ENCODE measurements at regions not wholly inside any gene's neighbourhood (a gene's known extent, or its start where the extent isn't known, plus 50 kb on each side); places are given as distances from the start of the nearest gene placed in this dataset.
"Not testable (repeated sequence)": the region's sequence is repeated elsewhere in the genome, so short reads cannot be mapped to it uniquely, and the experiment has no call there.

GRCh38 chr2:8554296-8554806 is 127.5 kb upstream of the ID2 start:
- H3K27me3 Mint-ChIP-seq = no peaks in the 10 kb centered on the region
- H3K4me3 Mint-ChIP-seq = no peak overlapping the region
- ATAC-seq = no peak
- no peak overlapping the region for H3K27ac Mint-ChIP-seq
- H3K36me3 Mint-ChIP-seq = peaks cover 6% of the 10 kb centered on the region
- peaks cover 18% of the 10 kb centered on the region for H3K4me1 Mint-ChIP-seq
- H3K9me3 Mint-ChIP-seq = peaks cover 4% of the 10 kb centered on the region

- no peak overlapping the region for H3K4me3 Mint-ChIP-seq
- H3K27ac Mint-ChIP-seq = no peak overlapping the region
- H3K27me3 Mint-ChIP-seq = no peaks in the 10 kb centered on the region
- peaks cover 18% of the 10 kb centered on the region for H3K4me1 Mint-ChIP-seq
- no peak for ATAC-seq
- H3K9me3 Mint-ChIP-seq = peaks cover 9% of the 10 kb centered on the region
- peaks cover 6% of the 10 kb centered on the region for H3K36me3 Mint-ChIP-seq
These were observed 126.3 kb upstream of the ID2 start for GRCh38 chr2:8555543-8555942.

DNA sequence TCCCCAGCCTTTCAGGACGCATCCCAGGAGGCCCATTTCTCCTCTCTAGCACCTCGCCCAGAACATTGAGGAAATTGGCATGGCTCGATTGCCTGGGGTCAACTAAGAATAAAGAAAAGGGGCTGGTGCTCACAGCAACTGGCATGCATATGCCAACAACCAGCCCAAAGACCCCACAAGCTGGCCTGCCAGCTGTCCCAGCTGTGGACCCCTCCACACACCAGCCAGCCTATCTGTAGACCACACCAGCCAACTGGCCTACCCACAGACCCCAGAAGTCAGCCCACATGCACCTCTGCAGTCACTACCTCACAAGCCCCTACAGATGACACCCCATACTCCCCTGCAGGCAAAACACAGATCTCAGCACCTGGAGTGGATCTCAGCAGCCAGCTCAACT is 123.8 kb upstream of the ID2 start:
- Mint-ChIP-seq H3K27me3 (no peaks in the 10 kb centered on the region), H3K4me1 (no peaks in the 10 kb centered on the region), H3K4me3 (no peak overlapping the region), H3K36me3 (peaks cover 6% of the 10 kb centered on the region), H3K9me3 (peaks cover 16% of the 10 kb centered on the region), H3K27ac (no peak overlapping the region)
- ATAC-seq = no peak

DNA sequence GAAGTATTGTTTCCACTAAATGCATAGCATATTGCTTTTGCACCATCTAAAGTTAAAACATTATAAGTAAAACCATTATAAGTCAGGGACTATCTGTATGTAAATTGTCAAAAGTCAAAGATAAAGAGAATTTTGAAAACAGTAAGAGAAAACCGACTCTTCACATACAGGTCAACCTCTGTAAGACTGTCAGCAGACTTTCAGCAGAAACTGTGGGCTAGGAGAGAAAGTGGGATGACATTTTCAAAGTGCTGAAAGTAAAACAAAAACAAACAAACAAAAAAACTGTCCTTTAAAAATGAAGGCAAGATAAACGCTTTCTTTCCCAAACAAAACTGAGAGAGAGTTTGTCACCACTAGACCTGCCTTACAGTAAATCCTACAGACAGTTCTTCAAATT is 122.9 kb upstream of the ID2 start:
- H3K36me3 Mint-ChIP-seq = peaks cover 6% of the 10 kb centered on the region
- H3K4me3 Mint-ChIP-seq = no peak overlapping the region
- H3K27me3 Mint-ChIP-seq = no peaks in the 10 kb centered on the region
- H3K27ac Mint-ChIP-seq = no peak overlapping the region
- no peaks in the 10 kb centered on the region for H3K4me1 Mint-ChIP-seq
- no peak for ATAC-seq
- peaks cover 16% of the 10 kb centered on the region for H3K9me3 Mint-ChIP-seq

DNA sequence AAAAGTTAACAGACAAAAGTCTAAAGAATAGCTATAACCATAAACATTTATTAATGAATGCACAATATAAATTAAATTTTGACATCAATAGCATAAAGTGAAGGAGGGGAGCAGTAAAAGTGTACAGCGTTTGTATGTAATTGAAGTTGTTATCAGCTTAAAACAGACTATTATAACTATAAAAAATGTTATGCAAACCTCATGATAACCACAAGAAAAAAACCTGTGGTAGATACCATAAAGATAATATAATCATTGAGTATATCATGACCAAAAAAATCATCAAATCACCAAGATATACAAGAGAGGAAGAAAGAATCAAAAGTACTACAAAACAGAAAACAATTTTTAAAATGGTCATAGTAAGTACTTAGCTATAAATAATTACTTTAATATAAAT is 122.1 kb upstream of the ID2 start:
- Mint-ChIP-seq H3K36me3 (peaks cover 6% of the 10 kb centered on the region), H3K9me3 (peaks cover 16% of the 10 kb centered on the region), H3K27ac (no peak overlapping the region), H3K4me3 (no peak overlapping the region), H3K27me3 (no peaks in the 10 kb centered on the region), H3K4me1 (no peaks in the 10 kb centered on the region)
- ATAC-seq = no peak

DNA sequence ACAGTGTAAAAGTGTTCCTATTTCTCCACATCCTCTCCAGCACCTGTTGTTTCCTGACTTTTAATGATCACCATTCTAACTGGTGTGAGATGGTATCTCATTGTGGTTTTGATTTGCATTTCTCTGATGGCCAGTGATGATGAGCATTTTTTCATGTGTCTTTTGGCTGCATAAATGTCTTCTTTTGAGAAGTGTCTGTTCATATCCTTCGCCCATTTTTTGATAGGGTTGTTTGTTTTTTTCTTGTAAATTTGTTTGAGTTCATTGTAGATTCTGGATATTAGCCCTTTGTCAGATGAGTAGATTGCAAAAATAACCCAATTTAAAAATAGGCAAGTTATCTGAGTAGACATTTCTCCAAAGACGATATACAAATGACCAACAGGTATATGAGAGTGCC is 120.2 kb upstream of the ID2 start:
- H3K36me3 Mint-ChIP-seq, ATAC-seq: not testable (repeated sequence)
- peaks cover 16% of the 10 kb centered on the region for H3K9me3 Mint-ChIP-seq

GRCh38 chr2:8563814-8564474 is 117.9 kb upstream of the ID2 start:
- no peaks in the 10 kb centered on the region for H3K4me1 Mint-ChIP-seq
- no peak for ATAC-seq
- peaks cover 27% of the 10 kb centered on the region for H3K27me3 Mint-ChIP-seq
- H3K27ac Mint-ChIP-seq = no peak overlapping the region
- peaks cover 12% of the 10 kb centered on the region for H3K9me3 Mint-ChIP-seq
- no peak overlapping the region for H3K4me3 Mint-ChIP-seq
- H3K36me3 Mint-ChIP-seq = no peaks in the 10 kb centered on the region

More for the DNA sequence above, 120.2 kb upstream of the ID2 start:
- not testable (repeated sequence) for H3K4me1 Mint-ChIP-seq, H3K27ac Mint-ChIP-seq, H3K4me3 Mint-ChIP-seq
- peaks cover 11% of the 10 kb centered on the region for H3K27me3 Mint-ChIP-seq

DNA sequence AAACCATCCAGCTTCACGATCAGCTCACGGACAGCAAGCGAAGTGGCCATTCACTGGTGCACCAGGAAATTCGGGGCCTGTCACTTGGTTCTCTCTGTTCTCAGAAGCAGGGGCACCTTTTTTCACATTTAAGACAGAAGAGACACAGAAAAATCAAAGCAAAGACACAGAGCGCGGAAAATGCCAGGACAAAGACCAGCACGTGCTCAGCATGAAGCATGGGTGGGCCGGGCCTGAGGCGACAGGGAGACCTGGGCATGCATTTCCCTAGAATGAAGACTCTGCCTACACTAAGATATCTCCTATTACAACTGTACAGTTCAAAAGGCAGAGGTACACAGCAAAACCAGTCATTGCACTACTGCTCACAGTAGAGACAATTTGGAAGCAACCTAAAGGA is 117.4 kb upstream of the ID2 start:
- ATAC-seq = no peak
- Mint-ChIP-seq H3K4me1 (no peaks in the 10 kb centered on the region), H3K9me3 (peaks cover 12% of the 10 kb centered on the region), H3K36me3 (no peaks in the 10 kb centered on the region), H3K4me3 (no peak overlapping the region), H3K27me3 (peaks cover 33% of the 10 kb centered on the region), H3K27ac (no peak overlapping the region)

GRCh38 chr2:8565399-8566154 is 116.3 kb upstream of the ID2 start:
- H3K36me3 Mint-ChIP-seq = no peaks in the 10 kb centered on the region
- no peaks in the 10 kb centered on the region for H3K4me1 Mint-ChIP-seq
- H3K4me3 Mint-ChIP-seq = no peak overlapping the region
- H3K27me3 Mint-ChIP-seq = peaks cover 44% of the 10 kb centered on the region
- no peak overlapping the region for H3K27ac Mint-ChIP-seq
- H3K9me3 Mint-ChIP-seq = peaks cover 7% of the 10 kb centered on the region
- no peak for ATAC-seq

DNA sequence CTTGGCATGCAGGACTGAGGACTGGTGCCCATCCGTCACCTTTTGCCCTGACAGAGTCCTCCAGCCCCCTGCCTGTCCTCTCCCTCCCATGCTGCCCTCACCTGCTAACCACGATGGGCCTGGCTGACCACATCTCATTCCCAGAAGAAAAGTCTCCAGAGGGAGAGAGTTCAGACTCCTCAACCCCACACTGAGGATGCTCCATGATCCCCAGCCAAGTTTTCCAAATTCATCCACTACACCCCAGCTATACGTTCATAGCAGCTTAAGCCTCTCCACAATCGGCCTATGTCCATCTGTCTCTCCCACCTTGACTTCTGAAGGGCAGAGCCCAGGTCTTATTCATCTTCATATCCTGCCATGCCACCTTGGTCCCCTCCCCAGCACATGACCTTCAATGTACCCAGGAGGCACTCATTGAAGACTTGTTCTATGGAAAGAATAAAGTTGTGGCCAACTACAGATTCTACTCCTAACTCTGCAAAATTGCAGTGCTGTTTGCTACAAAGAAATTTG is 115.6 kb upstream of the ID2 start:
- H3K4me3 Mint-ChIP-seq = no peak overlapping the region
- no peak for ATAC-seq
- no peak overlapping the region for H3K27ac Mint-ChIP-seq
- H3K4me1 Mint-ChIP-seq = peaks cover 3% of the 10 kb centered on the region
- H3K36me3 Mint-ChIP-seq = no peaks in the 10 kb centered on the region
- peaks cover 47% of the 10 kb centered on the region for H3K27me3 Mint-ChIP-seq
- H3K9me3 Mint-ChIP-seq = peaks cover 4% of the 10 kb centered on the region

DNA sequence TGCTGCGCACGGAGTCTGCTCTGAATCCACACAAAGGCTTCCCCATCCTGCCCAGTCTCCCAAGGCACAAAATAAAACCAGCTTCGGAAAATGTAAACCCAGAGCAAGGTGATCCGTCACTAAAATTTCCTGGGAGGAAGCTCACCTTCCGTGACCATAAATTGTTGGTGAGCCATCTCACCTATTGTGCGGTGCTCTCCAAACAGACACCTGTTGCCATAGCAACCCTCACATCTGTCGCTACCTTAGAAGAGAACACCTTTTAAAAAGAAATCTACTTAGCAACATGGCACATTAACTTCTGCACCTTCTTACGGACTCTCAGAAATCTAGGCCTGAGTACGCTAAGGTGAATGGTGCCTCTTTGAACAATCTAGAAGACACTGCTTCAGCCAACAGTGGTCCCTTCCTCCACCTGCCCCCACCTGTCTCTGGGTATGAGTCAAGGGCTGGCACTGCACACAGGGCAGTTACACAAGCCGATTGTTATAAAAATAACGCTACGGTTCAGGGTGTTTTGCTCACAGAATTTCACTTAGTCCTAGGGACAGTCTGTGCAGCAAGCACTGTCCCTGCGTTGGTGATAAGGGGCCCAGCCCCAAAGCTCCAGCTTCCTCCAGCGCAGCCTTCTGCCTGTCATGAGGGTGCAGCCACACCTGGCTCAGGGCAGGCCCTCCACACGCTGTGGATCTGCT is 114.9 kb upstream of the ID2 start:
- no peaks in the 10 kb centered on the region for H3K36me3 Mint-ChIP-seq
- peaks cover 51% of the 10 kb centered on the region for H3K27me3 Mint-ChIP-seq
- H3K27ac Mint-ChIP-seq = no peak overlapping the region
- H3K4me3 Mint-ChIP-seq = no peak overlapping the region
- H3K9me3 Mint-ChIP-seq = peaks cover 4% of the 10 kb centered on the region
- H3K4me1 Mint-ChIP-seq = peaks cover 10% of the 10 kb centered on the region
- ATAC-seq = no peak

GRCh38 chr2:8567469-8568260 is 114.2 kb upstream of the ID2 start:
- no peaks in the 10 kb centered on the region for H3K36me3 Mint-ChIP-seq

DNA sequence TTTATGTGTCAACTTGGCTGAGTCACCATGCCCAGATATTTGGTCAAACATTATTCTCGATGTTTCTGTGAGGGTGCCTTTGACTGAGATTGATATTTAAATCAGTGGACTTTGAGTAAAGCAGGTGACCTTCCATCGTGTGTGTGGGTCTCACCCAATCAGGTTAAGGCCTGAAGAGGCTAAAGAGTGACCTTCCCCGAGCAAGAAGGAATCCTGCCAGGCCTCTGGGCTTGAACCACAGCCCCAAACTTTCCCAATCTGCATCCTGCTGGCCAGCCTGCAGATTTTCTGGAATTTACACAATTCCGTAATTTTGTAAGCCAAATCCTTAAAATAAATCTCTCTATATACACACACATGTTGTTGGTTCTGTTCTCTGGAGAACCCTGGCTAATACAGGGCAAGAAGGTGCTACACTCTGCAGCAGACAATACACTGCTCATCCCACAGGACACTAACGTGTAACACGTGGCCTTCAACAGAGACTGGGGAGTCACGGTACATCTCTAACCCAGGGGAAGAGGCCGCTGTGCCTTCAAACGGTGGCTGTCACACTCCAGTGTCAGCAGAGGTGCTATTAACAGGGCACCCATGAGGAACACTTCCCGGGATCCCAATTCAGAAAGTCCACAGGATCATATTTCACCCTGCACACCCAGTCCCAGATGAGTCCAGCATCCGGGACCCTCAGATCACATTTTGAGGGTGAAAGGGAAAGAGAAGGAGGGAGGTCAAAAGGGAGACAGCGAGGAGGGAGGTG is 113.1 kb upstream of the ID2 start:
- H3K36me3 Mint-ChIP-seq = no peaks in the 10 kb centered on the region
- peaks cover 65% of the 10 kb centered on the region for H3K27me3 Mint-ChIP-seq
- peaks cover 26% of the 10 kb centered on the region for H3K4me1 Mint-ChIP-seq
- no peak overlapping the region for H3K27ac Mint-ChIP-seq
- no peak overlapping the region for H3K4me3 Mint-ChIP-seq
- no peak for ATAC-seq
- H3K9me3 Mint-ChIP-seq = no peaks in the 10 kb centered on the region

More at GRCh38 chr2:8567469-8568260, 114.2 kb upstream of the ID2 start:
- Mint-ChIP-seq H3K4me1 (peaks cover 17% of the 10 kb centered on the region), H3K9me3 (no peaks in the 10 kb centered on the region), H3K4me3 (no peak overlapping the region), H3K27me3 (peaks cover 58% of the 10 kb centered on the region), H3K27ac (no peak overlapping the region)
- no peak for ATAC-seq

GRCh38 chr2:8569332-8569930 is 112.4 kb upstream of the ID2 start:
- Mint-ChIP-seq H3K27me3 (peaks cover 70% of the 10 kb centered on the region), H3K36me3 (no peaks in the 10 kb centered on the region), H3K27ac (no peak overlapping the region), H3K4me1 (peaks cover 33% of the 10 kb centered on the region), H3K9me3 (no peaks in the 10 kb centered on the region), H3K4me3 (no peak overlapping the region)
- no peak for ATAC-seq
